Activated T-helper 2 cell treated with anti-CD3 and anti-CD28 coated beads, Interferon-gamma antibody, Interleukin-2, Interleukin-4, amounts not matched to agents 10 μg/mL and 5 μg/mL and 100 μg/mL, durations not matched to agents 14 hours and 24 hours and 36 hours (primary cell): ENCODE measurements at regions not wholly inside any gene's neighbourhood (a gene's known extent, or its start where the extent isn't known, plus 50 kb on each side); places are given as distances from the start of the nearest gene placed in this dataset.
A peak's percentile ranks its signal among the peaks of the same experiment; 100 is the strongest.
"Not testable (repeated sequence)": the region's sequence is repeated elsewhere in the genome, so short reads cannot be mapped to it uniquely, and the experiment has no call there.

Source experiments
- DNase-seq: peaks from one replicate; pipeline ENCODE4 v3.0.0; 2021; ENCODE audit warnings: low spot score
- H3K27ac Mint-ChIP-seq: one replicate; pipeline ENCODE4 v1.8.0; 2021; ENCODE audit warnings: mixed read lengths
- H3K27me3 Mint-ChIP-seq: one replicate; pipeline ENCODE4 v1.8.0; 2021; ENCODE audit warnings: low read depth, mixed read lengths
- H3K36me3 Mint-ChIP-seq: one replicate; pipeline ENCODE4 v1.8.0; 2021; ENCODE audit warnings: low read depth, mixed read lengths
- H3K4me1 Mint-ChIP-seq: one replicate; pipeline ENCODE4 v1.8.0; 2021; ENCODE audit warnings: low read depth, mixed read lengths
- H3K4me3 Mint-ChIP-seq: one replicate; pipeline ENCODE4 v1.8.0; 2021; ENCODE audit warnings: low read depth, mild to moderate bottlenecking, moderate library complexity, mixed read lengths
- H3K9me3 Mint-ChIP-seq: one replicate; pipeline ENCODE4 v1.8.0; 2021; ENCODE audit warnings: mixed read lengths
- intact Hi-C: fragments of 100-400 bp; cut with micrococcal nuclease; formaldehyde crosslinking; loops from one replicate; pipeline ENCODE4 v1.15.1; 2023

GRCh38 chr17:6373599-6373998 is 61.3 kb downstream of the AIPL1 start:
- not testable (repeated sequence) for DNase-seq, H3K4me3 Mint-ChIP-seq, H3K36me3 Mint-ChIP-seq, H3K9me3 Mint-ChIP-seq
- intact Hi-C loops: loop anchor here (10.0 kb wide), 1 partner anchor 51 kb away; no protein-coding TSS in a partner anchor
- H3K27ac Mint-ChIP-seq: peak overlapping the region; percentile 4
- H3K27me3 Mint-ChIP-seq: peaks cover 15% of the 10 kb centered on the region
- H3K4me1 Mint-ChIP-seq: peaks cover 22% of the 10 kb centered on the region

GRCh38 chr17:6366221-6366666 is 68.7 kb downstream of the AIPL1 start:
- Mint-ChIP-seq H3K36me3 (no peaks in the 10 kb centered on the region), H3K9me3 (no peaks in the 10 kb centered on the region), H3K27ac (no peak overlapping the region), H3K4me3 (no peak overlapping the region), H3K4me1 (peaks cover 20% of the 10 kb centered on the region), H3K27me3 (peaks cover 36% of the 10 kb centered on the region)
- DNase-seq: no peak
- intact Hi-C loops: no loop called here

- DNase-seq: no peak
- no peaks in the 10 kb centered on the region for H3K9me3 Mint-ChIP-seq
- H3K27ac Mint-ChIP-seq: no peak overlapping the region
- peaks cover 20% of the 10 kb centered on the region for H3K4me1 Mint-ChIP-seq
- no peak overlapping the region for H3K4me3 Mint-ChIP-seq
- intact Hi-C loops: no loop called here
- H3K27me3 Mint-ChIP-seq: peaks cover 39% of the 10 kb centered on the region
- H3K36me3 Mint-ChIP-seq: no peaks in the 10 kb centered on the region
Measured at GRCh38 chr17:6365200-6365943, 69.5 kb downstream of the AIPL1 start.

- Mint-ChIP-seq H3K36me3 (no peaks in the 10 kb centered on the region), H3K27ac (no peak overlapping the region), H3K27me3 (peaks cover 29% of the 10 kb centered on the region), H3K4me3 (no peak overlapping the region), H3K9me3 (no peaks in the 10 kb centered on the region), H3K4me1 (peaks cover 18% of the 10 kb centered on the region)
- intact Hi-C loops: no loop called here
- DNase-seq: no peak
Measured at GRCh38 chr17:6361733-6362132, 73.2 kb downstream of the AIPL1 start.

GRCh38 chr17:6358131-6358530 is 76.8 kb downstream of the AIPL1 start:
- DNase-seq: no peak
- Mint-ChIP-seq H3K27ac (no peak overlapping the region), H3K36me3 (no peaks in the 10 kb centered on the region), H3K27me3 (peaks cover 18% of the 10 kb centered on the region), H3K9me3 (no peaks in the 10 kb centered on the region), H3K4me1 (no peaks in the 10 kb centered on the region), H3K4me3 (no peak overlapping the region)
- intact Hi-C loops: no loop called here

- Mint-ChIP-seq H3K36me3 (no peaks in the 10 kb centered on the region), H3K27ac (no peak overlapping the region)
Measured at GRCh38 chr17:6356562-6356961, 78.4 kb downstream of the AIPL1 start.

GRCh38 chr17:6355196-6355595 is 79.7 kb downstream of the AIPL1 start:
- Mint-ChIP-seq H3K4me3 (no peak overlapping the region), H3K27me3 (peaks cover 11% of the 10 kb centered on the region), H3K36me3 (no peaks in the 10 kb centered on the region), H3K9me3 (no peaks in the 10 kb centered on the region), H3K4me1 (no peaks in the 10 kb centered on the region), H3K27ac (no peak overlapping the region)
- intact Hi-C loops: no loop called here
- DNase-seq: no peak

More at GRCh38 chr17:6356562-6356961, 78.4 kb downstream of the AIPL1 start:
- Mint-ChIP-seq H3K4me3 (no peak overlapping the region), H3K27me3 (peaks cover 16% of the 10 kb centered on the region), H3K4me1 (no peaks in the 10 kb centered on the region), H3K9me3 (no peaks in the 10 kb centered on the region)
- intact Hi-C loops: no loop called here
- no peak for DNase-seq

GRCh38 chr17:6352801-6353560 is 81.9 kb downstream of the AIPL1 start:
- no peaks in the 10 kb centered on the region for H3K4me1 Mint-ChIP-seq
- no peak for DNase-seq
- intact Hi-C loops: no loop called here
- H3K27me3 Mint-ChIP-seq: peaks cover 9% of the 10 kb centered on the region
- H3K36me3 Mint-ChIP-seq: no peaks in the 10 kb centered on the region
- no peak overlapping the region for H3K27ac Mint-ChIP-seq
- H3K4me3 Mint-ChIP-seq: no peak overlapping the region
- H3K9me3 Mint-ChIP-seq: no peaks in the 10 kb centered on the region

- intact Hi-C loops: no loop called here
- Mint-ChIP-seq H3K27ac (no peak overlapping the region), H3K36me3 (no peaks in the 10 kb centered on the region), H3K27me3 (peaks cover 9% of the 10 kb centered on the region), H3K4me3 (no peak overlapping the region), H3K4me1 (no peaks in the 10 kb centered on the region), H3K9me3 (no peaks in the 10 kb centered on the region)
- no peak for DNase-seq
Measured at GRCh38 chr17:6352016-6352415, 82.9 kb downstream of the AIPL1 start.

- H3K4me1 Mint-ChIP-seq: no peaks in the 10 kb centered on the region
- H3K27me3 Mint-ChIP-seq: peaks cover 7% of the 10 kb centered on the region
- intact Hi-C loops: no loop called here
Measured at GRCh38 chr17:6350806-6351205, 84.1 kb downstream of the AIPL1 start.

GRCh38 chr17:6348891-6349290 is 86.0 kb downstream of the AIPL1 start:
- no peak for DNase-seq
- Mint-ChIP-seq H3K9me3 (no peaks in the 10 kb centered on the region), H3K27ac (no peak overlapping the region), H3K4me3 (no peak overlapping the region), H3K4me1 (no peaks in the 10 kb centered on the region), H3K27me3 (peaks cover 3% of the 10 kb centered on the region), H3K36me3 (no peaks in the 10 kb centered on the region)
- intact Hi-C loops: no loop called here

More at GRCh38 chr17:6350806-6351205, 84.1 kb downstream of the AIPL1 start:
- DNase-seq: no peak
- H3K27ac Mint-ChIP-seq: no peak overlapping the region
- H3K36me3 Mint-ChIP-seq: no peaks in the 10 kb centered on the region
- H3K4me3 Mint-ChIP-seq: no peak overlapping the region
- no peaks in the 10 kb centered on the region for H3K9me3 Mint-ChIP-seq

- Mint-ChIP-seq H3K4me3 (no peak overlapping the region), H3K36me3 (no peaks in the 10 kb centered on the region), H3K27me3 (peaks cover 3% of the 10 kb centered on the region), H3K9me3 (no peaks in the 10 kb centered on the region), H3K4me1 (no peaks in the 10 kb centered on the region), H3K27ac (no peak overlapping the region)
- intact Hi-C loops: no loop called here
- no peak for DNase-seq
Measured at GRCh38 chr17:6347776-6348175, 87.1 kb downstream of the AIPL1 start.

GRCh38 chr17:6346986-6347385 is 87.9 kb downstream of the AIPL1 start:
- Mint-ChIP-seq H3K27me3 (peaks cover 3% of the 10 kb centered on the region), H3K36me3 (no peaks in the 10 kb centered on the region), H3K27ac (no peak overlapping the region), H3K9me3 (no peaks in the 10 kb centered on the region), H3K4me1 (no peaks in the 10 kb centered on the region), H3K4me3 (no peak overlapping the region)
- intact Hi-C loops: no loop called here
- no peak for DNase-seq
